ENCODE measurements at regions not wholly inside any gene's neighbourhood (a gene's known extent, or its start where the extent isn't known, plus 50 kb on each side); places are given as distances from the start of the nearest gene placed in this dataset.

- DNase-seq = no peak
- Histone ChIP-seq H3K9me3 (no peaks in the 10 kb centered on the region), H3K27me3 (no peaks in the 10 kb centered on the region), H3K4me1 (no peaks in the 10 kb centered on the region), H3K27ac (no peak overlapping the region), H3K36me3 (no peaks in the 10 kb centered on the region), H3K4me3 (no peak overlapping the region)
- no peak for TF ChIP-seq POLR2A (IDR thresholded peaks at IDR 0.05)
- TF ChIP-seq CTCF (IDR thresholded peaks at IDR 0.05) = no peak
- intact Hi-C loops (cut with DNase I) = no loop called here
- ATAC-seq = no peak
- 19% methylated on average over 3 of the region's 3 CpGs for WGBS (ENCODE audit: insufficient coverage, low coverage, low lambda C conversion rate, missing lambda C conversion rate)
Measured at GRCh38 chr2:53148221-53148620, 619.4 kb upstream of the CHAC2 start.

- WGBS (ENCODE audit: insufficient coverage, low coverage, low lambda C conversion rate, missing lambda C conversion rate) = 41% methylated on average over 1 of the region's 1 CpG
- no peak for DNase-seq
- no peak for ATAC-seq
- Histone ChIP-seq H3K9me3 (no peaks in the 10 kb centered on the region), H3K4me3 (no peak overlapping the region), H3K36me3 (no peaks in the 10 kb centered on the region), H3K27ac (no peak overlapping the region), H3K27me3 (no peaks in the 10 kb centered on the region), H3K4me1 (no peaks in the 10 kb centered on the region)
- no peak for TF ChIP-seq POLR2A (IDR thresholded peaks at IDR 0.05)
- TF ChIP-seq CTCF (IDR thresholded peaks at IDR 0.05) = no peak
- intact Hi-C loops (cut with DNase I) = no loop called here
Measured at GRCh38 chr2:53131416-53131815, 636.2 kb upstream of the CHAC2 start.

DNA sequence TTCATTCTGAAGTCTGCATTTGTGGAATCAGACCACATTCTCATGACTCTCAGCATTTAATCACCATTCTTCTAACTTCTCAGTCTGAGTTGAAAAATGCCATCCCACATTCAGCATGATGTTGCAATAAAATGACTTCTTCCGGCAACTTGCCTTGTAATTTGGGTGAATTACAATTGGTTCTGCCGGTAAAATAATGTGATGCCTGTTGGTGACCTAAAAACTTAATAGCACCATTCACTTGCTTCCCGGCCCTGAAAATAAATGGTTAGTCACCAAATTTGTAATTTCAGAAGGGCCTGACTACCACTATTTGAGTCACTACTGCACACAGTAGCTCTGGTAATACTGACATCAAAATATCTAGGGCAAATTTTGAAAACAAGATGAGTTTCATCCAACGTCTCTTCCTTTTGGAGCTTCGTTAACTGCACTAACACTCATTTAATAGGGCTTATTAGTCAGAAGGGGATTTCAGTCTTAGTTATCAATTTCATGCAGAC lies 637.1 kb upstream of the CHAC2 start:
- ATAC-seq = no peak
- no peaks in the 10 kb centered on the region for H3K4me1 ChIP-seq
- WGBS (ENCODE audit: insufficient coverage, low coverage, low lambda C conversion rate, missing lambda C conversion rate) = 58% methylated on average over 5 of the region's 5 CpGs
- DNase-seq = no peak
- intact Hi-C loops (cut with DNase I) = no loop called here
- no peaks in the 10 kb centered on the region for H3K9me3 ChIP-seq
- TF ChIP-seq CTCF (IDR thresholded peaks at IDR 0.05) (no peak), POLR2A (IDR thresholded peaks at IDR 0.05) (no peak)
- no peaks in the 10 kb centered on the region for H3K27me3 ChIP-seq
- no peak overlapping the region for H3K4me3 ChIP-seq
- no peak overlapping the region for H3K27ac ChIP-seq
- H3K36me3 ChIP-seq = no peaks in the 10 kb centered on the region

- intact Hi-C loops (cut with DNase I) = no loop called here
- DNase-seq (no peak), ATAC-seq (no peak)
- 23% methylated on average over 1 of the region's 1 CpG for WGBS (ENCODE audit: insufficient coverage, low coverage, low lambda C conversion rate, missing lambda C conversion rate)
- Histone ChIP-seq H3K27me3 (no peaks in the 10 kb centered on the region), H3K4me1 (no peaks in the 10 kb centered on the region), H3K9me3 (no peaks in the 10 kb centered on the region), H3K27ac (no peak overlapping the region), H3K36me3 (no peaks in the 10 kb centered on the region), H3K4me3 (no peak overlapping the region)
- TF ChIP-seq POLR2A (IDR thresholded peaks at IDR 0.05) (no peak), CTCF (IDR thresholded peaks at IDR 0.05) (no peak)
Measured at GRCh38 chr2:53129851-53130250, 637.8 kb upstream of the CHAC2 start.

DNA sequence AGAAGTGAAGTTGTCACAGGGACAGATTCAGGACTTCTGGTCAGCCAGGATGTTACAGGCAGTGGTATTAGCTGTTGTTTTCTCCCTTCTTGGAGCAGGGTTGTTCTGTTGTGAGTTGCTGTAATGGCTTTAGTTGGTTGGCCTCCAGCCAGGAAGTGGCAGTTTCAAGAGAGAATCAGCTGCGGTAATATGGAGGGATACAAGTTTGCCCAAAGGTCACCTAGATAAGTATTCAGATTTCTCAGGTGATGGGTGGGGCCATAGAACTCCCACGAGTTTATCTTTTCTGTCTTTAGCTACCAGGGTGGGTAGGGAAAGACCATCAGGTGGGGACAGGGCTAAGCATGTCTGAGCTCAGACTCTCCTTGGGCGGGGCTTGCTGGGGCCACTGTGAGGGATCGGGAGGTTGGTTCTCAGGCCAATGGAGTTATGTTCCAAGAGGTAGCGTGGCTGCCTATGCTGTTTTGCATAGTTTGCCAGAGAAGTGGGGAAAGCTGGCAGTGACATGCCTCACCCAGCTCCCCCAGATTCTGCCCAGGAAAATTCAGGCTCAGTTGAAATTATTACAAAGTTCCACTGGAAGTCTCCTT lies 640.4 kb upstream of the CHAC2 start:
- DNase-seq (no peak), ATAC-seq (no peak)
- no peaks in the 10 kb centered on the region for H3K27me3 ChIP-seq
- 26% methylated on average over 4 of the region's 5 CpGs for WGBS (ENCODE audit: insufficient coverage, low coverage, low lambda C conversion rate, missing lambda C conversion rate)
- H3K36me3 ChIP-seq = no peaks in the 10 kb centered on the region
- H3K4me1 ChIP-seq = no peaks in the 10 kb centered on the region
- TF ChIP-seq CTCF (IDR thresholded peaks at IDR 0.05) = no peak
- TF ChIP-seq POLR2A (IDR thresholded peaks at IDR 0.05) = no peak
- H3K9me3 ChIP-seq = no peaks in the 10 kb centered on the region
- intact Hi-C loops (cut with DNase I) = no loop called here
- no peak overlapping the region for H3K4me3 ChIP-seq
- H3K27ac ChIP-seq = no peak overlapping the region

Data from right lobe of liver (tissue), 6 donors.